ENCODE measurements at regions not wholly inside any gene's neighbourhood (a gene's known extent, or its start where the extent isn't known, plus 50 kb on each side); places are given as distances from the start of the nearest gene placed in this dataset.

DNA sequence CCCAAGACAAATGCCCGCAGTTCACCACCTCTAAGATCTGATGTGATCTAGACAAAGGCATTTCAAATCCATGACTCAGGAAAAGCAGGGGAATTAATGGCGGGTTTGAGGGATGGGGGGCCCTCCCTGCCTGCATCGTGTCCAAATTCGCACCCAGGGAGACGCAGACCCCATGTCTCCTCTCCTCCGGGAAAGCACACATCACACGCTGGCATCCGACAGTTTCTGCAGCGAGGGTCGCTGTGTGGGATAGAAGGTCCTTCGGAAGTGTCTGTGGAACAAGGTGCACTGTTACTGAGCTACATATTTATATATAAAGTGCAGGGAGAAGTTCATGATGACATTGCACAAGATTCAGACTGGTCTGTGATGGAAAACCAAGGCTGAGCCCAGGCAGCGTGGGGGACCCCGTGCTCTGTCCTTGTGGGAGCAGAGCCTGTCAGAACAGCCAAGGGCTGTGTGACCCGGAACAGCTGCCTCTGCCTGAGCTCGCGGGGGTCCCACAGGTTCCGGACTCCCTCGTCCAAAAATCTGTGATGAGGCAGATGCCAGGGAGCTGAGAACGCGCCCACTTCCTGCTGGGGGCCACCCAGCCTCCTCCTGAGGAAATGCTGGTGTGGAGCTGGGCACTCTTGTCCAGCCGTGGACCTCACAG lies 82.3 kb upstream of the CTDP1 start:
- TF ChIP-seq EZH2 (optimal IDR thresholded peaks at IDR 0.05; ENCODE audit: low read depth, low read length): no peak
- TF ChIP-seq CTCF (IDR thresholded peaks at IDR 0.05; ENCODE audit: low read length): no peak

Measured in MM.1S (cell line).